ENCODE measurements at regions not wholly inside any gene's neighbourhood (a gene's known extent, or its start where the extent isn't known, plus 50 kb on each side); places are given as distances from the start of the nearest gene placed in this dataset.
"Not testable (repeated sequence)": the region's sequence is repeated elsewhere in the genome, so short reads cannot be mapped to it uniquely, and the experiment has no call there.

DNA sequence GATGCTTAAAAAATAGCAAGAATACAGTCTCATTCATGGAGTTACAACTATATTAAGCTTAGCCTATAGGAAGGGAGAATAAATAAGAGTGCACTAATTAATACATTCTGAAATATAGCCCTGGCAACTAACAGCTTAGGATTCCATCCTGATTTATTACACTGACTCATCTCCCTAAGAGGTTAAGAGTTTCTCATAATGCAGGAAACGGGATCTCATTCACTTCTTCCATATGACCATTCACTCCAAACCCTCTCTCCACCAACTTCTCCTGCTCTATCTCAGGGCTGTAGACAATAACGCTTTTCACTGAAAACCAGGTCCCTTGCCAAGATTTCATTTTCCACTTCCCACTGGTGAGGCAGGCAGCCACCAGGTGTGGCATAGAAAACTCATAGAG lies 168.5 kb upstream of the PLD5 start:
- no peak overlapping the region for H3K4me3 ChIP-seq (ENCODE audit: extremely low read depth, insufficient read depth, low read length, poor library complexity, severe bottlenecking)
- no peaks in the 10 kb centered on the region for H3K4me1 ChIP-seq (ENCODE audit: control insufficient read depth, insufficient read depth, low read length, poor library complexity, severe bottlenecking)
- H3K27ac ChIP-seq (ENCODE audit: low read depth, low read length, severe bottlenecking), result no peak overlapping the region
- WGBS, 2 experiments (ENCODE audit: insufficient coverage in 2 of 2), result 79 to 80% methylated on average over 2 of the region's 2 CpGs
- H3K9me3 ChIP-seq (ENCODE audit: control insufficient read depth, low read length), result peaks cover 3% of the 10 kb centered on the region
- H3K36me3 ChIP-seq (ENCODE audit: control insufficient read depth, insufficient read depth, low read length), result no peaks in the 10 kb centered on the region

DNA sequence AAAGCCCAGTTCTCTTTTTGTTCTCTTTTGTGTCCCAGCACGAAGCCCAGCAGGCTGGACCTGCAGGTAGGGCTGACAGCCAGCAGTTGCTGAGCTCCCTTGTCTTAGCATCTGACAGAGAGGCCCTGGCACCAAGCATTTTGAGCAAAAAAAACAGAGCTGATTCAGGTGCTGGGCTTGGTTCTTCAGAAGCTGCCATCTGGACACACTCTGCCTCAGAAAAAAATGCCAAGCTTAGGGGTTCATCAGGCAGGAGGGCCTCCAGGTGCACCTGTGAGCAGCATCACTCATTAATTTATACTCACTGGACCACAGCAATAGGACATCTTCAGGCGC lies 167.1 kb upstream of the PLD5 start:
- Histone ChIP-seq H3K9me3 (ENCODE audit: control insufficient read depth, low read length) (peaks cover 3% of the 10 kb centered on the region), H3K36me3 (ENCODE audit: control insufficient read depth, insufficient read depth, low read length) (no peaks in the 10 kb centered on the region), H3K4me3 (ENCODE audit: extremely low read depth, insufficient read depth, low read length, poor library complexity, severe bottlenecking) (no peak overlapping the region), H3K27ac (ENCODE audit: low read depth, low read length, severe bottlenecking) (no peak overlapping the region), H3K4me1 (ENCODE audit: control insufficient read depth, insufficient read depth, low read length, poor library complexity, severe bottlenecking) (no peaks in the 10 kb centered on the region)
- WGBS, 2 experiments (ENCODE audit: insufficient coverage in 2 of 2), result 72 to 79% methylated on average over 2 of the region's 2 CpGs

DNA sequence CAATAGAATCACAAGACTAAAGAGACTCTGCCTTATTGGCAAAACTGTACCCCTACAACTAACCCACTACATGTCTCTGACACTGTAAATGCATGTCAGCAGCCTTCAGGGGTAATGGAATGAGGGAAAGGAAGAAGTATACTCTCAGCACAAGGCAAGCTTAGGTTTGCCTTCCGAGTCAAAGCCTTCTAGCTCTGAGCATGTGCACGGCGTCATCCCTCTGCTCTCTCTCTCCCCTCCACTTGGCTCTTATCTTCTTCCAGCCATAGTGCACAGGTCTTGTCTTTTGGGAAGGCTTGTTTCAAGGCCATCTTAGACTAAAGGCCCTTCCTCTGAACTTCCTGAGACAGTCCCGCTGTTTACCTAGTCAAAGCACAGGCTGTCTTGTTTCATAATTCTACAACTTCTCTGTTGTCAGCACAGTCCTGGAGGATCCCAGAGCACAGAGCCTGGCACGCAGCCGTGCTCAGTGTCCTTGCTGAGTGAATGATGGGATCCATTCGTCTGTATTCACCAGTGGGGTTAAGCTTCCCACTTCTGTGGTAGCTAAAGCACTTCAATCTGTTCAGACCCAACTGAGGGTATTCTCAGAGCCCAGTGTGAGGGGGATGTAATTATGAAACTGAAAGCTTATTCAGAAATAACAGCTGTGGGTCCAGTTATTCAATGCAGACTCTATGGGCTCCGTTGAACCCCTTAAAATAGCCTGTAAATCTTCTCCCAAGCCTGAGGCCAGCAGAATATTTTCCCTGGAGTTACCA lies 166.5 kb upstream of the PLD5 start:
- Histone ChIP-seq H3K27ac (ENCODE audit: low read depth, low read length, severe bottlenecking) (no peak overlapping the region), H3K4me1 (ENCODE audit: control insufficient read depth, insufficient read depth, low read length, poor library complexity, severe bottlenecking) (no peaks in the 10 kb centered on the region), H3K9me3 (ENCODE audit: control insufficient read depth, low read length) (peaks cover 3% of the 10 kb centered on the region), H3K36me3 (ENCODE audit: control insufficient read depth, insufficient read depth, low read length) (no peaks in the 10 kb centered on the region), H3K4me3 (ENCODE audit: extremely low read depth, insufficient read depth, low read length, poor library complexity, severe bottlenecking) (no peak overlapping the region)
- WGBS, 2 experiments (ENCODE audit: insufficient coverage in 2 of 2), result 67 to 86% methylated on average over 5 to 7 of the region's 8 CpGs

DNA sequence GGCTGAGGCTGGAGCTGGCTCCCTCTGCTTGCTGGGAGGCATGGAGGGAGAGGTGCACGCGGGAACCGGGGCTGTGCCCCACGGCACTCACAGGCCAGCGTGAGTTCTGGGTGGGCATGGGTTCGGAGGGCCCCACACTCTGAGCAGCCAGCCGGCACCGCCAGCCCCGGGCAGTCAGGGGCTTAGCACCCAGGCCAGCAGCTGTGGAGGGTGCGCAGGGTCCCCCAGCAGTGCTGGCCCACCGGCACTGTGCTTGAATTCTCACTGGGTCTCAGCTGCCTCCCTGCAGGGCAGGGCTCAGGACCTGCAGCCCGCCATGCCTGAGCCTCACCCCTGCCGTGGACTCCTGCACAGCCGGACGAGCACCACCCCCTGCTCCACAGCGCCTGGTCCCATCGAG lies 164.9 kb upstream of the PLD5 start:
- Histone ChIP-seq H3K4me3 (ENCODE audit: extremely low read depth, insufficient read depth, low read length, poor library complexity, severe bottlenecking) (no peak overlapping the region), H3K27ac (ENCODE audit: low read depth, low read length, severe bottlenecking) (no peak overlapping the region), H3K36me3 (ENCODE audit: control insufficient read depth, insufficient read depth, low read length) (no peaks in the 10 kb centered on the region), H3K4me1 (ENCODE audit: control insufficient read depth, insufficient read depth, low read length, poor library complexity, severe bottlenecking) (no peaks in the 10 kb centered on the region), H3K9me3 (ENCODE audit: control insufficient read depth, low read length) (peaks cover 3% of the 10 kb centered on the region)
- WGBS, 2 experiments (ENCODE audit: insufficient coverage in 2 of 2), result 86 to 88% methylated on average over 13 to 15 of the region's 17 CpGs

DNA sequence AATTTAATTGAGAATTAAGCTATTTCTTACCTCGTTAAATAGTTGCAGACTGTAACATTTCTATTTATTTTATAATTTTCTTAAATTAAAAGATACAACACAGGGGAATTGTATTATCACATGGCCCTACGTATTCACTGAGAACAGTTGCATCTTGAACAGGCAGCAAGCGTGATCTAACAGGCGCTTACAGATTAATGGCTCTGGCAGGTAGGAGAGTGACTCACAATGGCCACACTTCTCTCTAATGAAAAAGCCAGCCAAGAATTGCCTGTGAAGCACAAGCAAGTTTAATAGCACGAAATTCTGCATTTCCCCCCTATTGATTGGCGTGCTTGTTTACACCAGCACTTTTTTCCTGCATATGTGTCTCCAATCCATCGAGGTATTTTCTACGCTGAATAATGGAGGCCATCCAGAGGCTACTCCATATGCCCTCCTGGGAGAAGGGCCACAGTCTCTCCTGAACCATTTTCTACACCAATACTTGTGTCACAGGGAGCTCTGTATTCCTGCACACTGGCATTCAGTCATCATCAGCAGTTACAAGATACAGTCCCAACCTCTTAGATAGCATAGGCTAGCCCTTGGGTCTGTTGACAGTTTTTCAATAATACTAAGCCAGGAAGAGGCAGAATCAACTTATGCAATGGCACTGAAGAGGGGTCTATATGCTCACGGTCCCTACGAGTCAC lies 150.6 kb upstream of the PLD5 start:
- peaks cover 6% of the 10 kb centered on the region for H3K4me1 ChIP-seq (ENCODE audit: control insufficient read depth, insufficient read depth, low read length, poor library complexity, severe bottlenecking)
- 86 to 91% methylated on average over 7 of the region's 10 CpGs for WGBS, 2 experiments (ENCODE audit: insufficient coverage in 2 of 2)
- H3K4me3 ChIP-seq (ENCODE audit: extremely low read depth, insufficient read depth, low read length, poor library complexity, severe bottlenecking), result no peak overlapping the region
- H3K9me3 ChIP-seq (ENCODE audit: control insufficient read depth, low read length), result no peaks in the 10 kb centered on the region
- H3K27ac ChIP-seq (ENCODE audit: low read depth, low read length, severe bottlenecking), result no peak overlapping the region
- H3K36me3 ChIP-seq (ENCODE audit: control insufficient read depth, insufficient read depth, low read length), result no peaks in the 10 kb centered on the region

DNA sequence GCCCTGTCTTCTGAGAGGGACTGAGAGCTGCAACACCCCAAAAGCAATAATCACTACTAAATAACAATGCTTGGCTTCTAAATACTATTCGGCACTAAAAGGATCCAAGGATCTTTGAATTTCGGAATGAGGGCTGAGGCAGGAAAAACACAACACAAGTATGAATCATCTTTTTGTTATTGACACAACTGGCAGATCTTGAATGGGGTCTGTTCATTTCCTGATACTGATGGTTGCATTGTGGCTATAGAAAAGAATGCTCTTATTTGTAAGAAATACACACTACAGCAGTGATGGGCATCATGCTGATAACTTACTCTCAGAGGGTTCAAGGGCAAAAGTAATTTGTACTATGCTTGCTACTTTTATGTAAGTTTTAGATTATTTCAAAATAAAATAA lies 149.2 kb upstream of the PLD5 start:
- peaks cover 10% of the 10 kb centered on the region for H3K4me1 ChIP-seq (ENCODE audit: control insufficient read depth, insufficient read depth, low read length, poor library complexity, severe bottlenecking)
- no peaks in the 10 kb centered on the region for H3K9me3 ChIP-seq (ENCODE audit: control insufficient read depth, low read length)
- H3K36me3 ChIP-seq (ENCODE audit: control insufficient read depth, insufficient read depth, low read length), result no peaks in the 10 kb centered on the region
- no peak overlapping the region for H3K27ac ChIP-seq (ENCODE audit: low read depth, low read length, severe bottlenecking)
- H3K4me3 ChIP-seq (ENCODE audit: extremely low read depth, insufficient read depth, low read length, poor library complexity, severe bottlenecking), result no peak overlapping the region
- WGBS, 2 experiments (ENCODE audit: insufficient coverage in 2 of 2), result 100% methylated on average over 1 of the region's 2 CpGs; no CpG with 5 or more reads in 1 of the 2 experiments

DNA sequence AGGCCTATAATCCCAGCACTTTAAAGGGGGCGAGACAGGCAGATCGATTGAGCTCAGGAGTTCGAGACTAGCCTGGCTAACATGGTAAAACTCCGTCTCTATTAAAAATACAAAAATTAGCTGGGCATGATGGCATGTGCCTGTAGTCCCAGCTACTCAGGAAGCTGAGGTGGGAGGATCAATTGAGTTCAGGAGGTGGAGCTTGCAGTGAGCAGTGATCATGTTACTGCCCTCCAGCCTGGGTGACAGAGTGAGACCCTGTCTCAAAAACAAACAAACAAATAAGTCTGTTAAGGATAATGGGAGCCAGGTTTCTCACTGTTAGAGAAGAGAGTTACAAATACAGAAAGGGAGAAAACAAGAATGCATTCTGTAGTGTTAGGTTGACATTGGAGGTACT lies 148.7 kb upstream of the PLD5 start:
- WGBS, 2 experiments (ENCODE audit: insufficient coverage in 2 of 2), result 81 to 87% methylated on average over 4 of the region's 4 CpGs
- H3K36me3 ChIP-seq (ENCODE audit: control insufficient read depth, insufficient read depth, low read length); H3K4me3 ChIP-seq (ENCODE audit: extremely low read depth, insufficient read depth, low read length, poor library complexity, severe bottlenecking); H3K27ac ChIP-seq (ENCODE audit: low read depth, low read length, severe bottlenecking); H3K9me3 ChIP-seq (ENCODE audit: control insufficient read depth, low read length): not testable (repeated sequence)
- peaks cover 10% of the 10 kb centered on the region for H3K4me1 ChIP-seq (ENCODE audit: control insufficient read depth, insufficient read depth, low read length, poor library complexity, severe bottlenecking)

DNA sequence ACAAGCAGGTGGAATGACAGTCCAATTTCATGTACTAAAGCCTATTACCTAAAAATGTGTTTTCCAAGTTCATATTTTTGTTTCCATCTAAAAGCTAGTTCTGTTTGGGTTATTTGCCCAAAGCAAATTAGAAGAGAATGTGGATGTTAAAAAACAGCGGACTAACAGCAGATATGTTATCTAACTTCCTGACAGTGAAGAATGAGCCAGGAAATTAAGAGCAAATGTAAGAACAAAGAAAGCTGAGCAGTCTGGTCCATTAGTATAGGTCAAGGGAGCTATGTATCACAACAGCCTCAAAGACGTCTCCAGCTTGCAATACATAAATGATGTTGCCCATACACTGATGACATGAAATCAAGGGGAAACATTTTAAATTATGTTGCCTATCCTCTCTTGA lies 145.5 kb upstream of the PLD5 start:
- 38 to 70% methylated on average over 1 to 2 of the region's 2 CpGs for WGBS, 2 experiments (ENCODE audit: insufficient coverage in 2 of 2)
- H3K4me1 ChIP-seq (ENCODE audit: control insufficient read depth, insufficient read depth, low read length, poor library complexity, severe bottlenecking), result peaks cover 10% of the 10 kb centered on the region
- H3K4me3 ChIP-seq (ENCODE audit: extremely low read depth, insufficient read depth, low read length, poor library complexity, severe bottlenecking), result no peak overlapping the region
- H3K36me3 ChIP-seq (ENCODE audit: control insufficient read depth, insufficient read depth, low read length), result no peaks in the 10 kb centered on the region
- H3K9me3 ChIP-seq (ENCODE audit: control insufficient read depth, low read length), result no peaks in the 10 kb centered on the region
- peak overlapping the region; percentile 43 for H3K27ac ChIP-seq (ENCODE audit: low read depth, low read length, severe bottlenecking)

DNA sequence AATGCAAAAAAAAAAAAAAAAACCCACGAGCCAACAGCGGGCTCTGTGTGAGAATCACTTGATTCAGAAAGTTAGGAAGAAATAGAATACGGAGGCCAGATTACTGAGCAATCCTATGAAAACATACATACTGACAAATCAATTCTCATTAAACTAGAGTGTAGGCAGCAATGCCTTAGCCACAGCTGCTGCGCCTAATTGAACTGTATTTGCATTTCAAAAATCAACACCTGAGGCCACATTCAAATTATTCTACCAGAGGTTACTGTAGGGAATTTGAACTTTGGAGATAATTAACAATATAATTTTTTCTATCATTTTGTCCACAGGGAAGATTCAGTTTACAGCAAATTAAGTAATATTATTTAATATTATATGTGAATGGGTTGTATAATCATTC lies 138.4 kb upstream of the PLD5 start:
- no peak overlapping the region for H3K27ac ChIP-seq (ENCODE audit: low read depth, low read length, severe bottlenecking)
- WGBS, 2 experiments (ENCODE audit: insufficient coverage in 2 of 2), result no CpG with 5 or more reads among the region's 4 CpGs

DNA sequence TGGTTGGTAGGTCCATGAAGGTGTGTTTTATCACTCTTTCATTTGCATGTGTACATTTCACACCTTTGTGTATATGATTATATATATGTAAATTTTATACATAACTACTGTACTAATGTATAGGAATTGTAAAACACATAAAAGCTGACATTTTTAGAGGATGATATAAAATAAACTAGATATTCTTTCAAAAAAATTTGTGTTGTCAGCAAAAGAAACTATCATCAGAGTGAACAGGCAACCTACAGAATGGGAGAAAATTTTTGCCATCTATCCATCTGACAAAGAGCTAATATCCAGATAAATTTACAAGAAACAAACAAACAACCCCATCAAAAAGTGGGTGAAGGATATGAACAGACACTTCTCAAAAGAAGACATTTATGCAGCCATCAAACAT lies 129.3 kb upstream of the PLD5 start:
- H3K4me3 ChIP-seq (ENCODE audit: extremely low read depth, insufficient read depth, low read length, poor library complexity, severe bottlenecking), result not testable (repeated sequence)

More for the DNA sequence above, 138.4 kb upstream of the PLD5 start:
- H3K4me1 ChIP-seq (ENCODE audit: control insufficient read depth, insufficient read depth, low read length, poor library complexity, severe bottlenecking), result no peaks in the 10 kb centered on the region
- H3K9me3 ChIP-seq (ENCODE audit: control insufficient read depth, low read length), result no peaks in the 10 kb centered on the region
- no peaks in the 10 kb centered on the region for H3K36me3 ChIP-seq (ENCODE audit: control insufficient read depth, insufficient read depth, low read length)
- H3K4me3 ChIP-seq (ENCODE audit: extremely low read depth, insufficient read depth, low read length, poor library complexity, severe bottlenecking), result no peak overlapping the region

DNA sequence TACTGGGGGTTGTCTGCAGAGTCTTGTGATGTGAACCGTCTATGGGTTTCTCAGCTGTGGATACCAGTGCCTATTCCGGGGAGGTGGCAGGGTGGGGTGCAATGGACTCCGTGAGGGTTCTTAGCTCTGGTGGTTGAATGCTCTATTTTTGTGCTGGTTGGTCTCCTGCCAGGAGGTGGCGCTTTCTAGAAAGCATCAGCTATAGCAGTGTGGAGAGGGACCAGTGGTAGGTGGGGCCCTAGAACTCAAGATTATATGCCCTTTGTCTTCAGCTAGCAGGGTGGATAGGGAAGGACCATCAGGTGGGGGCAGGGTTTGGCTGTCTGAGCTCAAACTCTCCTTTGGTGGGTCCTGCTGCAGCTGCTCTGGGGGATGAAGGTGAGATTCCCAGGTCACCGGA lies 127.3 kb upstream of the PLD5 start:
- WGBS, 2 experiments (ENCODE audit: insufficient coverage in 2 of 2), result 35 to 58% methylated on average over 4 to 5 of the region's 5 CpGs
- Histone ChIP-seq H3K4me1 (ENCODE audit: control insufficient read depth, insufficient read depth, low read length, poor library complexity, severe bottlenecking) (no peaks in the 10 kb centered on the region), H3K36me3 (ENCODE audit: control insufficient read depth, insufficient read depth, low read length) (no peaks in the 10 kb centered on the region), H3K9me3 (ENCODE audit: control insufficient read depth, low read length) (no peaks in the 10 kb centered on the region), H3K27ac (ENCODE audit: low read depth, low read length, severe bottlenecking) (no peak overlapping the region), H3K4me3 (ENCODE audit: extremely low read depth, insufficient read depth, low read length, poor library complexity, severe bottlenecking) (no peak overlapping the region)

More for the DNA sequence above, 129.3 kb upstream of the PLD5 start:
- not testable (repeated sequence) for H3K9me3 ChIP-seq (ENCODE audit: control insufficient read depth, low read length); H3K4me1 ChIP-seq (ENCODE audit: control insufficient read depth, insufficient read depth, low read length, poor library complexity, severe bottlenecking); H3K36me3 ChIP-seq (ENCODE audit: control insufficient read depth, insufficient read depth, low read length); H3K27ac ChIP-seq (ENCODE audit: low read depth, low read length, severe bottlenecking)
